Large intestine (tissue), 3 donors: ENCODE measurements at regions not wholly inside any gene's neighbourhood (a gene's known extent, or its start where the extent isn't known, plus 50 kb on each side); places are given as distances from the start of the nearest gene placed in this dataset.

Experiments
- DNase-seq, 2 donors: peaks; one replicate each; pipeline versions ENCODE4 v3.0.0 to v3.0.0-alpha.2; 2013
- H3K27ac ChIP-seq: one replicate; pipeline ENCODE4 v1.5.1; 2013; ENCODE audit warnings: low read length
- H3K27me3 ChIP-seq: 2 replicates; pipeline ENCODE4 v1.6.1; 2013; ENCODE audit warnings: low read length; ENCODE audit not compliant: control insufficient read depth, insufficient read depth
- H3K36me3 ChIP-seq: 2 replicates; pipeline ENCODE4 v1.6.1; 2013; ENCODE audit warnings: low read length; ENCODE audit not compliant: control insufficient read depth, insufficient read depth
- H3K4me1 ChIP-seq: one replicate; pipeline ENCODE4 v1.6.1; 2013; ENCODE audit warnings: low read length; ENCODE audit not compliant: control insufficient read depth, insufficient read depth
- H3K4me3 ChIP-seq: one replicate; pipeline ENCODE4 v1.5.1; 2013; ENCODE audit warnings: low read length
- H3K9me3 ChIP-seq: one replicate; pipeline ENCODE4 v1.6.1; 2013; ENCODE audit warnings: mild to moderate bottlenecking, low read depth, low read length, moderate library complexity; ENCODE audit not compliant: control insufficient read depth
- WGBS: methylation state at CpG from one replicate; pipeline ENCODE4 v1.1.5; 2013; ENCODE audit warnings: low lambda C conversion rate; ENCODE audit not compliant: insufficient coverage; 5-methylcytosine and 5-hydroxymethylcytosine counted together

GRCh38 chr10:36577126-36577525 is 548.3 kb upstream of the ANKRD30A start:
- no CpG with 5 or more reads among the region's 1 CpG for WGBS

GRCh38 chr10:36574207-36574606 is 551.2 kb upstream of the ANKRD30A start:
- no peaks in the 10 kb centered on the region for H3K36me3 ChIP-seq
- no peaks in the 10 kb centered on the region for H3K27me3 ChIP-seq
- DNase-seq: no peak
- no peaks in the 10 kb centered on the region for H3K9me3 ChIP-seq
- H3K4me1 ChIP-seq: no peaks in the 10 kb centered on the region
- H3K4me3 ChIP-seq: no peak overlapping the region
- no peak overlapping the region for H3K27ac ChIP-seq

More at GRCh38 chr10:36577126-36577525, 548.3 kb upstream of the ANKRD30A start:
- no peak for DNase-seq
- Histone ChIP-seq H3K36me3 (no peaks in the 10 kb centered on the region), H3K9me3 (no peaks in the 10 kb centered on the region), H3K4me3 (no peak overlapping the region), H3K27me3 (no peaks in the 10 kb centered on the region), H3K27ac (no peak overlapping the region), H3K4me1 (no peaks in the 10 kb centered on the region)

GRCh38 chr10:36573246-36573645 is 552.2 kb upstream of the ANKRD30A start:
- Histone ChIP-seq H3K27ac (no peak overlapping the region), H3K27me3 (no peaks in the 10 kb centered on the region), H3K4me3 (no peak overlapping the region), H3K36me3 (no peaks in the 10 kb centered on the region), H3K4me1 (no peaks in the 10 kb centered on the region), H3K9me3 (no peaks in the 10 kb centered on the region)
- no peak for DNase-seq
- 75% methylated on average over 1 of the region's 2 CpGs for WGBS

DNA sequence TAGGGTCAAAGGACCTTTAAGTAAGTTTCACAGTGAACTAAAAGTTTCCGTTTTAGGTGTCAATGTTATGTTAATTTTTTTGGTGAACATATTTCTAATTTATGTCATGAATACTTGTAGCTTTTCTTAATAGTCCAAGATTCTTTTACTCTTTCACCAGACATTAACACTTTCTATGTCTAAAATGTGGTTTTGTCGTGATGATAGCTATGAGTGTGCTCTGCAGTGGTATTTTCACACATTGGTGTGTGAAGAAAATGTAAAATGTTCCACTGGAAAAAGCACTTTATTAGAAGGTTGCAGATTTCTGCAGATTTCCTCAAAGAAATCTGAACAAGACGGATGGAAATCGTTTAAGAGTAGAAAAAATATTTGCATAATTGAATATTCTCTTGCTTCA is 561.0 kb upstream of the ANKRD30A start:
- Histone ChIP-seq H3K4me3 (no peak overlapping the region), H3K9me3 (no peaks in the 10 kb centered on the region), H3K27ac (no peak overlapping the region), H3K27me3 (no peaks in the 10 kb centered on the region), H3K4me1 (no peaks in the 10 kb centered on the region), H3K36me3 (no peaks in the 10 kb centered on the region)
- WGBS: 44% methylated on average over 2 of the region's 4 CpGs
- DNase-seq: no peak

- Histone ChIP-seq H3K4me1 (no peaks in the 10 kb centered on the region), H3K27ac (no peak overlapping the region), H3K36me3 (no peaks in the 10 kb centered on the region), H3K9me3 (no peaks in the 10 kb centered on the region), H3K4me3 (no peak overlapping the region), H3K27me3 (no peaks in the 10 kb centered on the region)
- DNase-seq: no peak
- WGBS: 83% methylated on average over 2 of the region's 8 CpGs
Observed at GRCh38 chr10:36559412-36560400, 565.7 kb upstream of the ANKRD30A start.

GRCh38 chr10:36556468-36556867 is 568.9 kb upstream of the ANKRD30A start:
- H3K36me3 ChIP-seq: no peaks in the 10 kb centered on the region
- no peak overlapping the region for H3K4me3 ChIP-seq
- no peaks in the 10 kb centered on the region for H3K4me1 ChIP-seq
- DNase-seq: no peak
- no peaks in the 10 kb centered on the region for H3K9me3 ChIP-seq
- no peaks in the 10 kb centered on the region for H3K27me3 ChIP-seq
- WGBS: 50% methylated on average over 2 of the region's 2 CpGs
- no peak overlapping the region for H3K27ac ChIP-seq

- WGBS: no CpG with 5 or more reads among the region's 2 CpGs
- H3K27me3 ChIP-seq: no peaks in the 10 kb centered on the region
- no peaks in the 10 kb centered on the region for H3K36me3 ChIP-seq
- H3K4me3 ChIP-seq: no peak overlapping the region
- no peaks in the 10 kb centered on the region for H3K4me1 ChIP-seq
- H3K9me3 ChIP-seq: no peaks in the 10 kb centered on the region
- DNase-seq: no peak
- no peak overlapping the region for H3K27ac ChIP-seq
Observed at GRCh38 chr10:36555036-36555435, 570.4 kb upstream of the ANKRD30A start.

DNA sequence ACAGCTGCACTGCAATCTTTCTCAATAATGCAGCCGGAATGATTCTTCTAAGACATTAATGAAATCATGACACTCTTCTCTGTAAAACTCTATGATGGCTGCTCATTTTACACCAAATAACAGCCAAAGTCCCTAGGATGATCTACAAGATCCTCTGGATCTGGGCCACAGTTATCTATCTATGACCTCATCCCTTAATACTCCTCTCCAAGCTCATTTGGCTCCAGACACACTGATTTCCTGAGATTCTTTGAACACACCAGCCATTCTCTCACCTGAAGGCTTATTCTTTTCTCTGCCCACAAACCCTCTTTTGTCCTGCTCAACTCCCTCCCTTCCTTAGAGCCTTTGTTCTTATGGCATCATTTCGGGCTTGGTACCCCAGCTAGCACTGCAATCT is 577.4 kb upstream of the ANKRD30A start:
- no peak overlapping the region for H3K27ac ChIP-seq
- no peaks in the 10 kb centered on the region for H3K4me1 ChIP-seq
- no peak overlapping the region for H3K4me3 ChIP-seq
- no peaks in the 10 kb centered on the region for H3K27me3 ChIP-seq
- 100% methylated on average over 1 of the region's 2 CpGs for WGBS
- no peaks in the 10 kb centered on the region for H3K36me3 ChIP-seq
- H3K9me3 ChIP-seq: no peaks in the 10 kb centered on the region
- no peak for DNase-seq

DNA sequence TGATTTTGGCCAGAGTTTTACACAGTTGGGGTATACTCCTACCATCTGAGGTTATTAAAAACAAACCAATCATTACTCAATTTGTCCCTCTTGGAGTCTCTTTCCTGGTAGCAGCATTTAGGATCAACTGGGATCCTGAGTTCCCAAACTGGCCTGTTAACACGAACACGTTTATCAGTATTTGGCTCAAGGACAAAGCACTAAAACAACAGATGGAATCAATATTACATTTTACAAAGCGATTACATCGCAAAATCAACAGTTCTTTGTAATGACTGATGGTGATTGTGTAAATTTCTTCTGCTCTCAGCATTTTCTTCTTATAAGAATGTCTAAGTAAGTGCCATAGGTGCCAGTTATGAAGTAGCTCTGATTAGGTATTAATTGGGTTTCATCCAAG is 582.9 kb upstream of the ANKRD30A start:
- Histone ChIP-seq H3K27me3 (no peaks in the 10 kb centered on the region), H3K36me3 (no peaks in the 10 kb centered on the region), H3K4me3 (no peak overlapping the region), H3K27ac (no peak overlapping the region), H3K9me3 (no peaks in the 10 kb centered on the region), H3K4me1 (no peaks in the 10 kb centered on the region)
- no peak for DNase-seq
- WGBS: no CpG with 5 or more reads among the region's 4 CpGs

DNA sequence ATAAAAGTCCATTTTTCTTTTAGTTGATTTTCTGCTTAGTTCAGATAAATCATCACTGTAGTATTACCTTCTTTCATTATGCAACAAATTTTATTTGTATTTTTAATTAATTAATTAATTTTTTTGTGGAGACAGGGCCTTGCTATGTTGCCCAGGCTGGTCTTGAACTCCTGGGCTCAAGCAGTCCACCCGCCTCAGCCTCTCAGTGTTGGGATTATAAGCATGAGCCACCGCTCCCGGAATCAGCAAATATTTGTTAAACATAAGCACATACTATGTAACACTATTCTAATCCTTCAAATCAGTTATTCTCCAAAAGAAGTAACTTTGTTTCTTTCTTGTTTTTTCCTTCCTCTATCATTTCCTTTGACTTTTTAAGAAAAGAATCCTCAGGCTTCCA is 584.8 kb upstream of the ANKRD30A start:
- Histone ChIP-seq H3K4me3 (no peak overlapping the region), H3K4me1 (no peaks in the 10 kb centered on the region), H3K27ac (no peak overlapping the region), H3K27me3 (no peaks in the 10 kb centered on the region), H3K36me3 (no peaks in the 10 kb centered on the region), H3K9me3 (no peaks in the 10 kb centered on the region)
- DNase-seq: no peak
- 79% methylated on average over 3 of the region's 3 CpGs for WGBS
